ENCODE measurements at regions not wholly inside any gene's neighbourhood (a gene's known extent, or its start where the extent isn't known, plus 50 kb on each side); places are given as distances from the start of the nearest gene placed in this dataset.

DNA sequence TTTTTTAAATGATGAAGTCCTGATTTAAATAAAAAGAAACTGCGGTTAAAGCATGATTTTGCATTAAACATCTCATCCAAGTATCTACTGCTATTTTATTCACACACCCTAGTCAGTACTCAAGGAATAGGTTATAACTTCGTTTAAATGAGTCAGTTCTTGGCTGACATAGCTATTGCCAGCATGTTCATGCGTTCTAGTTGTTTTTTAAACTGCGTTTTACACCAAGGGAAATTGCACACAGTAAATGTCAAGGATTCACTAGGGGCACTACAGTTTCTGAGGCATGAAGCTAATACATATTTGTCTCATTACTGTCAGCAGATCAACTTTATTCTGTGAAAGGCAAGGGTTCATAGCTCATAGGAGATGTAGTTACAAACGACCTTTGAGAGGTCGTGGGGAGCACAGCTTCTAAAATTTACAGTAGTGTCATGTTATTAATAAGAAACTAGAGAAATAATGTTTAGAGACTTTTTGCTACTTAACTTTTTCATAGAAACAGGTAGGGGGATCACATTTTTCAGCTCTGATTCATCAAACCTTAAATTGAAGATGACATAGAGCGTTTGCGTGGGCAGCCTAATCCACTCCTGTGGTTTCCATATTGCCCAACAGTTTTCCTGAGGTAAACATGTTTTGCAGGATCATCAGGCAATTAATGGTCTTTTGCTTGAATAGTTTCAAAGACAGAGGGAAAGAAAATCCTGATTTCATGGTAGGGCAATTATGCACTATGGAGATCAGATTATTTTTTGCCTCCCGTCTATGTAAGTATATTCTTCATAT is 2222.7 kb upstream of the WWC1 start:
- DNase-seq (no peak), ATAC-seq (no peak)
- no peaks in the 10 kb centered on the region for H3K36me3 ChIP-seq

DNA sequence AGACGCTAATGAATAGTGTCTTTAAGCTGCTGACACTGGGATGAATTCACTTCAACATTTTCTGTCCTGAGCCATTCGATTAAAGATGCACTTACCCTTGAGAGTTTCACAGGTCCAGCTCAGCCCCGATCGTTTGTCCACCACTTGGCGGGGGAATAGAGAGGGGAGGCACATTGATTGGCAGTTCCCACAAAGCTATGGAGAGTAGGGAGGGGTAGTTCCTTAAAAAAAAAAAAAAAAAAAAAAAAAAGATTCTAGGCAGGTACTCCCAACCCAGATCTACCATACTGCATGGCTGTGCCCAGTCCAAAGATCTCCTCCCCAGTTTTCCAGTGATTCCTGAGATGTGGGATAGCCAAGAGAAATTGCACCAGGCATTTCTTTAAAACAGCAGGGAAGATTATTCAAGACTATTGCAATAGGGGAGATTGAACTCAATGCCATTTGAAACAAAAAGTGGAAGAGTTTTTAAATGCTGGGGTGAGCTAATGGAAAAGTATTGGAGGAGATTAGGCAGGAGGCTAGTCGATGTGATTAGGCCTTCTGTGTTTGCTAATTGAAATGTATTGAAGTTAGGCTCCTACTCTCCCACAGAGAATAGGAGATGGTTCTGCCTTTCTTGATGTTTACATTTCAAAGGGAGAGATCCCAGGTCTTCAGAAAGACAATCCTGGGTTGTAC is 2217.4 kb upstream of the WWC1 start:
- DNase-seq, result no peak
- H3K36me3 ChIP-seq, result no peaks in the 10 kb centered on the region
- H3K4me3 ChIP-seq, result no peak overlapping the region
- TF ChIP-seq POLR2A (IDR thresholded peaks at IDR 0.05) (no peak), CTCF (IDR thresholded peaks at IDR 0.05) (no peak)
- WGBS (ENCODE audit: insufficient coverage, low coverage, low lambda C conversion rate, missing lambda C conversion rate), result 30% methylated on average over 5 of the region's 6 CpGs
- no peak overlapping the region for H3K27ac ChIP-seq
- no peaks in the 10 kb centered on the region for H3K4me1 ChIP-seq
- intact Hi-C loops (cut with DNase I), result no loop called here
- H3K27me3 ChIP-seq, result no peaks in the 10 kb centered on the region
- H3K9me3 ChIP-seq, result no peaks in the 10 kb centered on the region
- no peak for ATAC-seq

More for the DNA sequence above, 2222.7 kb upstream of the WWC1 start:
- Histone ChIP-seq H3K27me3 (no peaks in the 10 kb centered on the region), H3K4me3 (no peak overlapping the region), H3K27ac (no peak overlapping the region), H3K9me3 (no peaks in the 10 kb centered on the region), H3K4me1 (no peaks in the 10 kb centered on the region)
- 49% methylated on average over 9 of the region's 9 CpGs for WGBS (ENCODE audit: insufficient coverage, low coverage, low lambda C conversion rate, missing lambda C conversion rate)
- TF ChIP-seq POLR2A (IDR thresholded peaks at IDR 0.05) (no peak), CTCF (IDR thresholded peaks at IDR 0.05) (no peak)
- intact Hi-C loops (cut with DNase I), result no loop called here

DNA sequence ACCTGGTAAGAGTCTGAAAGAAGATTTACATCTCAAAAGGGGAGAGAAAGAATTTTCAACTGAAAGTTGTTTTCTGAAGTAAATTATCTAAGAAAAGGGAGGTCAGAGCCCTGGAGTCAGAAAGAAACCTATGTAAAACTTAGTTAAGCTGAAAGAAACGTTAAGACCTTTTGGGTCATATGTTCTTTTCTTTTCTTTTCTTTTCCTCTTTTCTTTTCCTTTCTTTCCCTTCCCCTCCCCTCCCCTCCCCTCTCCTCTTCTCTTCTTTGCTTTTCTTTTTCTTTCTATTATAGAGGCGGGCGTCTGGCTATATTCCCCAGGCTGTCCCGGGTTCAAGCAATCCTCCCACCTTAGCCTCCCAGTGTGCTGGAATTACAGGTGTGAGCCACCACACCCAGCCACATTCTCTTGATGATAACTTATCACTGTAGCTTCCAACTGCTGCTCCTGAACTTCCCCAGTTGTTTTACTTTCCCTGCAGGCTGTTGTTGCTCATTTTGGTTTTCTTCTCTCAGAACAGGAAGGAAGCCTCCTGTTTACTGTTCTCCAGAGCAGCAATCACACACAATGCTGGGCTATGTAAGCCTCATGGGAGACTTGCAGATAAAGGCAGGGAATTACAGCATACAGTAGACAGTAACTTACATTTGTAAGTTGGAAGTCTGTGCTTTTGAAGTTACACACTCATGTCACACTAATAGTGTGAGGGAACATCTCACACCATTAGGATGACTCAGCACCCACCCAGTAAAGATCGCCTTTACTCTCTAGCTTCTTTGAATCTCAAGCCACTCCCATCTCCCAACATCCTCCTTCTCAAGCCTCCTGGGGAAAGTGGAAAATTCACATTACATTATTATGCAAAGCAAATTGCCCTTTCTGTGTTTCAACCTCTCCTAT is 2216.6 kb upstream of the WWC1 start:
- ATAC-seq, result no peak
- DNase-seq, result no peak
- no peaks in the 10 kb centered on the region for H3K9me3 ChIP-seq
- no peak overlapping the region for H3K27ac ChIP-seq
- intact Hi-C loops (cut with DNase I), result no loop called here
- H3K27me3 ChIP-seq, result no peaks in the 10 kb centered on the region
- H3K36me3 ChIP-seq, result no peaks in the 10 kb centered on the region
- no peak for TF ChIP-seq POLR2A (IDR thresholded peaks at IDR 0.05)
- no peaks in the 10 kb centered on the region for H3K4me1 ChIP-seq
- WGBS (ENCODE audit: insufficient coverage, low coverage, low lambda C conversion rate, missing lambda C conversion rate), result 9% methylated on average over 5 of the region's 5 CpGs
- H3K4me3 ChIP-seq, result no peak overlapping the region

DNA sequence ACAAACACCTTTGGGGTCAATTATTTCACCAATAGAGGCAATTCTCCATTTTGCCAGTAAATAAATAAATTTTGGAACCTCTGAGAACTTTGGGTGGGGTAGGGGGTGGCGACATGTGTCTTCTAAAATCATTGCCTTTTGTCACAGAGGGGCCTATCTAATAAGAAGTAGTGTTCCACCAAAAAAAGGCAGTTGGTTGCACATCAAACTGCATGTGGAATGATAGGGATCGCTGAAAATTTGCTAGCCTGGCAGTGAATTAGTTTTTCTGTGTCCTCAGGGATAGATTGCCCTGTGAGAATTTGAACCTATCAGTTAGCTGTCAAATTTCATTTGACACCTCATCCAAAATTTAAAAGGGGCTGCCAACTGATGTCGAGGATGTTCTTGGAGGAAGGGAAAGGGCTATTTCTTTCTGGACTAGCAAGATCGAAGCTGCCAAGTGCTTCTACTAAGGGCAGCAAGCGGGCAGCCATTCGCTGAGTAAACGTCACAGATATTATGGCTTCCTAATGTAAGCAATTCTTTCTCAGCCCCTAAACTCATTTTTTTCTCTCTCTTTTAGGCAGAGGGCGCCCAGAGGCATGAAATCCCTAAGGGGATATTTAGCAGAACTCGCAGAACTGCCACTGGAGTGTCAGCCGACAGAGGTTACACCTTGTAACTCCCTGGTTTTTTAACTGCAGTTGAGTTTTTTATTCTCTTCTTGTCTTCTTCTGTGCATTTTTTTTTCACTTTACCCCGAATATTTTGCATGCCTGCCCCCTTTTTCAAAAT is 2208.1 kb upstream of the WWC1 start:
- TF ChIP-seq POLR2A (IDR thresholded peaks at IDR 0.05) (no peak), CTCF (IDR thresholded peaks at IDR 0.05) (no peak)
- DNase-seq, result no peak
- Histone ChIP-seq H3K27me3 (no peaks in the 10 kb centered on the region), H3K9me3 (no peaks in the 10 kb centered on the region), H3K27ac (no peak overlapping the region), H3K4me3 (no peak overlapping the region), H3K4me1 (no peaks in the 10 kb centered on the region), H3K36me3 (no peaks in the 10 kb centered on the region)
- 36% methylated on average over 11 of the region's 11 CpGs for WGBS (ENCODE audit: insufficient coverage, low coverage, low lambda C conversion rate, missing lambda C conversion rate)
- no peak for ATAC-seq
- intact Hi-C loops (cut with DNase I), result no loop called here
